Epithelial cell of esophagus (primary cell): ENCODE measurements at regions not wholly inside any gene's neighbourhood (a gene's known extent, or its start where the extent isn't known, plus 50 kb on each side); places are given as distances from the start of the nearest gene placed in this dataset.

Experiments used
- DNase-seq: peaks from one replicate; pipeline ENCODE4 v3.0.0; 2010; ENCODE audit warnings: low read depth
- H3K4me3 ChIP-seq: 2 replicates; pipeline ENCODE4 v1.5.1; 2011; ENCODE audit warnings: mild to moderate bottlenecking, low read length, control low read depth
- TF ChIP-seq, protein P1 (sequence below): IDR thresholded peaks from 2 replicates; pipeline ENCODE4 v1.5.1; 2011; ENCODE audit warnings: low read depth, mild to moderate bottlenecking, low read length, control low read depth, inconsistent platforms; ENCODE audit not compliant: insufficient read depth; ENCODE audit errors: missing control alignments

DNA sequence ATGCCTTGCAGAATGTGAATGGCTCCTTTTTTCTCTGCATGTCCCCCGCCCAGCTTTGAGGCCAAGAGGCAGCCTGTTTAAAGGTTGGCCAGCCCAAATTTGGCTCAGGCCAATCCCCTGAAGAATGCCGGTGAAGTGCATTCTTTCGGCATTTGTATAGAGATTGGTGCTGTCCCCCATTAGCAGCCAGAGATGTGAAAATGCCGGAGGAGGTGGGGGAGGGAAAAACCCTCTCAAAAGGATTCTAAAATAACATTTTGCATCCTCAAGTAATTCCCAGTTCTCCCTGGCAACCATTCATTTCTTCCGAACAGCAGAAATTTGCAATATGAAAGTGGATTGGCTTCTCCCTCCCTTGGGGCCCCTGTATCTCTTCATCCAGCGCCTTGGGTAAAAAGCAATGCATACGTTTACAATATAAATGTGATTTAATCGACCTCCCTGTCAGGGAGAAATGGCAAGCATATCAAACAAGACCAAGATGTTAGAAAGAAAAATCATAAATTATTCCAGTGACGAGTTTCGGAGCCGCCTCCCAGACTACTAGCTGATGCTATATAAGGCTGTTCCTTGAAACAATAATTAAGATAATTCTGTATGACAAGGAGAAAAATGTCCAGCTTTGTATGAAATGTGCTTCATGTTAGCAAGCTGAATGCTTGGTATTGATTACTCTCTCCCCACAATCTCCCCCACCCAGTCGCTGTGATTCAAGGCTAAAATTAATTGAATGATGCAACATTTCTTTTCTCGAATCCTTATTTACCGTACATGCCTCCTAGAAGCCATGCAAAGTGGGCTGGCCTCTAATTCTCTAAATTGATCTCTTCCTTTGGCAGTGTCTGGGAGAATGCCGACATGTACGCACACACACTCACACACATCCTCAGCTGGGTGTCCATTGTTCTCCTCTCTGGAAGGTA lies 323.7 kb downstream of the RPS24 start:
- no peak for DNase-seq
- H3K4me3 ChIP-seq = no peak overlapping the region
- TF ChIP-seq, protein P1, sequence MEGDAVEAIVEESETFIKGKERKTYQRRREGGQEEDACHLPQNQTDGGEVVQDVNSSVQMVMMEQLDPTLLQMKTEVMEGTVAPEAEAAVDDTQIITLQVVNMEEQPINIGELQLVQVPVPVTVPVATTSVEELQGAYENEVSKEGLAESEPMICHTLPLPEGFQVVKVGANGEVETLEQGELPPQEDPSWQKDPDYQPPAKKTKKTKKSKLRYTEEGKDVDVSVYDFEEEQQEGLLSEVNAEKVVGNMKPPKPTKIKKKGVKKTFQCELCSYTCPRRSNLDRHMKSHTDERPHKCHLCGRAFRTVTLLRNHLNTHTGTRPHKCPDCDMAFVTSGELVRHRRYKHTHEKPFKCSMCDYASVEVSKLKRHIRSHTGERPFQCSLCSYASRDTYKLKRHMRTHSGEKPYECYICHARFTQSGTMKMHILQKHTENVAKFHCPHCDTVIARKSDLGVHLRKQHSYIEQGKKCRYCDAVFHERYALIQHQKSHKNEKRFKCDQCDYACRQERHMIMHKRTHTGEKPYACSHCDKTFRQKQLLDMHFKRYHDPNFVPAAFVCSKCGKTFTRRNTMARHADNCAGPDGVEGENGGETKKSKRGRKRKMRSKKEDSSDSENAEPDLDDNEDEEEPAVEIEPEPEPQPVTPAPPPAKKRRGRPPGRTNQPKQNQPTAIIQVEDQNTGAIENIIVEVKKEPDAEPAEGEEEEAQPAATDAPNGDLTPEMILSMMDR = no peak

DNA sequence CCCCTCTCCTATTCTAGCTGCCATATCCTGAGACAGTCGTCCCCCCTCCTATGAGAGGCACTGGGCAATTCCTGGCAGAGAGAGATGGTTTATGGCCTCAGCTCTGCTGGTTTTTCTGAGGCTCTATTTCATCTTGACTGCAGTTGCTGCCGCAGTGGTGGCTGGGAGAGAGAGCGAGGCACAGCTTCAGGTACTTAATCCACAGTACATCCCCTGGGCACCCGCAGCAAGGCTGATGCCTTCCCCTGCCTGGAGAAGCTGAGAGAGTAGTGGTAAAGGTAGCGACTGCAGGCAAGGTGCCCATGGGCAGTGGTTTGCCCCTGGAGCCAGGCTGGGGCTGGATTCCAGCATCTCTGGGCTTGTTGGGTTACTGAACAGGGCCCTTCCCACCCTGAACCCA lies 324.7 kb downstream of the RPS24 start:
- no peak overlapping the region for H3K4me3 ChIP-seq
- no peak for DNase-seq
- TF ChIP-seq, protein P1 = no peak

DNA sequence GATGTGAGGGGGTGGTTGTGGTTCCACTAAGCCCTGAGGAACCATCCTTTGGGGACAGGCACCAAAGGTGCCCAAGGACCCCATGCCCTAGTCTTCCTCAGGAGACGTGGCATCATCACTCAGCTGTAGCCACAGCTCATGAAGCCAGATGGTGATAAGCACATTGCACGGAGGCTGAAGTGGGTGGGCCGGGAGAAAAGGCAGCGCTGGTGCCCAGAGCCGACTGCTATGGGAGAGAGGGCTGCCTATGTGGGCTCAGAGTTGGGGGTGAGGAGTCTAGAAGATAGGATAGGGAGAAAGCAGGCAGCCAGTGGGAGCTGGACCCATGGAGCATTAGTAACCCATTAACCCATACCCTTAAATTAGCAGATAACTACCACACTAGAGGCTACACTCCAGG lies 325.3 kb downstream of the RPS24 start:
- H3K4me3 ChIP-seq = no peak overlapping the region
- TF ChIP-seq, protein P1 = no peak
- no peak for DNase-seq

DNA sequence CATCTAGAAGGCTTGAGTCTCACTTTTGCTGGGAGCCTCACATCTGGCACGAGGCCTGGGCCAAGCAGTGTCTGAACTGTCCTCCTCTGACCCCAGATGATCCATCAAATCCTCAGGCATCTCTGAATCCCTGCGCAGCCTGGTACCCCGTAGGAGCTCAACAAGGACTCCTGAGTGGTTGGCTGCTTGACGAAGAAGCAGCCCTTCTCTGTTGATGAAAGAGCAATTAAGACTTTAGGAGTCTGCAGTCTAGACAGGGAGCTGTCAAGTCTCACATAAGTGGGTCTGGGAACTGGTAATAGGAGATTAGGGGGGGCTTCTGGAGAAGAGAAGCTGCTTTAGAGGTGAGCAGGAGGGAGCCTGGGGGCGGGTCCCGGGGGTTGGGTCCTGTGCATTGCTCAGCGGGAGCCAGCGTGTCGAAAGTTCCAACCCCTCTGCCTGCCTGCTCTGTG lies 326.0 kb downstream of the RPS24 start:
- no peak for DNase-seq
- TF ChIP-seq, protein P1 = no peak
- no peak overlapping the region for H3K4me3 ChIP-seq

DNA sequence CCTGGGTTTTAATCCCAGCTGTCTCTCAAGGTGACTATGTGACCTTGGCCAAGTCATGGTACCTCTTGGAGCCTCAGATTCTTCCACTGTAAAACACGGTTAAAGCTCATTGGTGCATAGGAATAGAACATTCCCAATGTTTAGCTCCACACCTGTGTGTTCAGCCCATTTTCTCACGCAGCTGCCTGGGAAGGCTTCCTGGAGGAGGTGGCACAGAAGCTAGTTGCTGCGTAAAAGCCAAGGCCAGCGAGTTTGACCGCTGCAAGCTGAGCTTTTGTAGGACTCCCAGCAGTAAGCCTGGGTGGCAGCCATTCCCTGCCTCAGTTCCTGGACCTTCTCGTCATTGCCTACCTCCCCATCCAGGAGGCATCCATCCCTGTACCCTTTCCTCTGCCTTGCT lies 326.6 kb downstream of the RPS24 start:
- TF ChIP-seq, protein P1 = no peak
- DNase-seq = no peak
- H3K4me3 ChIP-seq = no peak overlapping the region

DNA sequence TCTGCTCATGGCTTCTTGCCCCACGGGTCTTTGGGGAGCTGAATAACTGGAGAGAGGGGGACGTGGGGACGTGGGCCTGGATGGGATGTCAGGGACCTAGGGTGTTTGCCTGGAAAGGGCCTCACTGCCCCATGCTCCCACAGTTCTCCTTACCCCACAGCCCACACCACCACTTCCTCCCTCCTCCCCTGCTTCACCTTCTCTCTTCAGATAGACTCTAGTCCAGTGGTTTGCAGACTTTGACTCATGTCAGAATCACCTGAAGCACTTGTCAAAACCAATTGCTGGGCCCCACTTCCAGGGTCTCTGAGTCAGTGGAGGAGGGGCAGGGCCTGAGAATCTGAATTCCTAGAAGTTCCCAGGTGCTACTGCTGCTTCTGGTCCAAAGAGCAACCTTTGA lies 327.4 kb downstream of the RPS24 start:
- no peak overlapping the region for H3K4me3 ChIP-seq
- TF ChIP-seq, protein P1 = no peak

DNA sequence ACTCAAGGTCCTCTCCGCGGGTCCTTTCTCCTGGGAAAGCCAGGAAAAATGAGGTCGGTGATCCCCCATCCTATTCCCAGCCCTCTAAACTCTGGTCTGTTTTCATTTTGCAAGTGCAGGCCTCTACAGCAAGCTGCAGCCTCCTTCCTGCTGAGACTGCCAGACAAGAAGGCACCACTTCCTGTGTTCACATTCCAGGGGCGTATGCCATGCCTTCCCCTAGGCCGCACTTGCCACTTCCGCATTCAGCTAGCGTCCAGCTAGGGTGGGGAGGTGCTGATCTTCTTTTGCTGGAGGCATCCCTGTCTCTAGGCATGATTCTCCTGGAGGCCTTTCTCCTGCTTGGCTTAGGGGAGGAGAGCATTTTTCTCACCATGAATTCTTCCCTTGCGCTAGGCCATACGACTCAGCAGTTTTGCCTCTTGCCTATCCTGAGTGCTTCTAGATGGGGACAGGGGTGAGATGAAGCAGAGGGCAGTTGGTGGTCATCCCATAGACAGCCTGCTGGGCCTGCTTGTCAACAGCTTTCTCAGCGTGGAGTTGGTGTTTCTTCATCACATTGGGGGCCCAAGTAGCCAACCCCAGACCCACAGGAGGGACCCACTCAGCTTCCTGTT lies 328.9 kb downstream of the RPS24 start:
- peak; percentile 35 for DNase-seq

More for the DNA sequence above, 327.4 kb downstream of the RPS24 start:
- no peak for DNase-seq

More for the DNA sequence above, 328.9 kb downstream of the RPS24 start:
- TF ChIP-seq, protein P1 = no peak
- H3K4me3 ChIP-seq = no peak overlapping the region
